GM12892 (cell line): ENCODE measurements at regions not wholly inside any gene's neighbourhood (a gene's known extent, or its start where the extent isn't known, plus 50 kb on each side); places are given as distances from the start of the nearest gene placed in this dataset.

Experiments
- POLR2A ChIP-seq: IDR thresholded peaks from 2 replicates; pipeline ENCODE4 v1.6.1; 2011; ENCODE audit warnings: low read depth, low read length, control low read depth
- POLR2AphosphoS5 ChIP-seq: IDR thresholded peaks from 2 replicates; pipeline ENCODE4 v1.6.1; 2011; ENCODE audit warnings: low read depth, low read length, control low read depth
- TAF1 ChIP-seq: IDR thresholded peaks from 2 replicates; pipeline ENCODE4 v1.6.1; 2011; ENCODE audit warnings: low read depth, mild to moderate bottlenecking, control low read depth, low read length, borderline replicate concordance

GRCh38 chr4:111814961-111815360 lies 330.3 kb upstream of the FAM241A start:
- TF ChIP-seq POLR2A (no peak), TAF1 (no peak), POLR2AphosphoS5 (no peak)
